SK-MEL-5 (cell line): ENCODE measurements at regions not wholly inside any gene's neighbourhood (a gene's known extent, or its start where the extent isn't known, plus 50 kb on each side); places are given as distances from the start of the nearest gene placed in this dataset.
A peak's percentile ranks its signal among the peaks of the same experiment; 100 is the strongest.

Experiments
- DNase-seq: peaks from one replicate; pipeline ENCODE4 v3.0.0-alpha.2; 2016; ENCODE audit warnings: low read depth, low spot score
- in situ Hi-C: cut with HindIII; loops from 2 replicates; pipeline ENCODE4 v1.10.0; 2016; ENCODE audit warnings: low sequenced_read_pairs, high pct_unique_total_duplicates, low pct_unique_long_range_greater_than_20kb

GRCh38 chr1:68378296-68379084 lies 71.3 kb downstream of the RPE65 start:
- in situ Hi-C loops, result no loop called here
- DNase-seq, result peak; percentile 34

DNA sequence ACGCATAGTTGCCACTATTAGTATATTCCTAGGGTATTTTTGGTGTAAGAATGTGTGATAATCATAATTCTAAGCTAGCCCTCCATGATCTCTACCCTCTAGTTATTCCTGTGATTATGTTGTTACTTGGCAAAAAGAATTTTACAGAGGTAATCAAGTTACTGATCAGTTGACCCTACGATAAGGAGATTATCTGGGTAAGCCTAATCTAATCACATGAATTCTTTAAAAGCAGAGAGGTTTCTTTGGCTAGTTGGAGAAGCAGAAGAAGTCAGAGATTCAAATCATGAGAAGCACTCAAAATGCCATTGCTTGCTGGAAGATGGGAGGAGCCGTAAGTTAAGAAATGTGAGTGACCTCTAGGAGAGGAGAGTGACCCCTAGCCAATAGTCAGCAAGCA lies 72.7 kb downstream of the RPE65 start:
- no peak for DNase-seq
- in situ Hi-C loops, result no loop called here

GRCh38 chr1:68376441-68376840 lies 73.3 kb downstream of the RPE65 start:
- DNase-seq, result no peak
- in situ Hi-C loops, result no loop called here

DNA sequence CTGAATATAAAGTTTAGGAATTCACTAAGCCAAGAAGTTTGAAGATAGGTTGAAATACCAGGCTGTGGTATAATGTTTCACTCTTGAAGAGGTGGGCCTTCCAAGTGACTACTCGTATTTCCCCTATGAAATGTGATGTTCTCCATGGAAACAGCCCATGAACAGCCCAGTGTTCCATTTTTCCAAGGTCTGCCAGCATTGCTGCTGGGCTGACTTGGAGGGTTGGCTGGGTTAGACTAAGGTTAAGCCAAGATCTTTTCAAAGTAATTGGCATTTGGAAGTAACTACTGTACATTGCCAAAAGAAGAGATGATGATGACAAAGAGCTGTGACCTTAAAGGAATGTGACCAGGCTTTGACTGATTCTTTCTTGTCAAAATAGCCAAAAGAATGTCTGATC lies 73.8 kb downstream of the RPE65 start:
- in situ Hi-C loops, result no loop called here
- no peak for DNase-seq

DNA sequence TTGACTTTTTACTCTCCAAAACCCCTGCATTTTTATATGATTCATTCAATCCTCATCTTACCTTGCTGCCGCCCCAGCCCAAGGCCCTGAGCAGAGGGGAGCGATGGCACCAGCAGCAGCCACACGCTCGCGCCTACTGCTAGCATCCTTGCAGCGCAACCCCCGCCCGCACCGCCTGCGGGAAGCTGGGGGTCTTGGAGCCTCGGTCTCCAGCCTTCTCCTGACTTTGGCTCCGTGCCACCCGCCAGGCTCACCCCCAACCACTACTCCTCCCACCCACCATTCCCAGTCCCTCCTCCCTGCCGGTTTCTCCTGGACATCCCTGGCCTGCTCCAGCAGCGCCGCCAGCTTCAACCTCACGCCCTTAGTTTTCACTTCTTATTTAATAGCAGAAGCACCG lies 76.6 kb downstream of the RPE65 start:
- no peak for DNase-seq
- in situ Hi-C loops, result no loop called here

DNA sequence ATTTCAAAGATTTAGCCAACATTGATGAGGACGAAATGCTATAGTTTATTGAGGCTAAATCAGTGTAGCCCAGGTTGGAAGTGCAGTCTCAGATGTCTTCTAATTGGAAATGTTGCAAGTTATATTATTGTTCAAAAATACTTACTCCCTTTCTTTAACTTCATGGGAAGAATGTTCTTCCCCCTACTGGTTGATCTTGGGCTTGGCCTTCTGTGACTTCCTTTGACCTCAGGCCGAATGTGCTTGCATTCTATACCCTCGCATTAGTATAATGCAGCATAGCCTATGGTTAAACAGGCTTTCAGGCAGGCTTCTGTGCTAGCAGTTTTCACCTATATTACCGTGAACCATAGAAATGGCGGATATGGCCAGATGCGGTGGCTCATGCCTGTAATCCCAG lies 77.3 kb downstream of the RPE65 start:
- in situ Hi-C loops, result no loop called here
- DNase-seq, result no peak

DNA sequence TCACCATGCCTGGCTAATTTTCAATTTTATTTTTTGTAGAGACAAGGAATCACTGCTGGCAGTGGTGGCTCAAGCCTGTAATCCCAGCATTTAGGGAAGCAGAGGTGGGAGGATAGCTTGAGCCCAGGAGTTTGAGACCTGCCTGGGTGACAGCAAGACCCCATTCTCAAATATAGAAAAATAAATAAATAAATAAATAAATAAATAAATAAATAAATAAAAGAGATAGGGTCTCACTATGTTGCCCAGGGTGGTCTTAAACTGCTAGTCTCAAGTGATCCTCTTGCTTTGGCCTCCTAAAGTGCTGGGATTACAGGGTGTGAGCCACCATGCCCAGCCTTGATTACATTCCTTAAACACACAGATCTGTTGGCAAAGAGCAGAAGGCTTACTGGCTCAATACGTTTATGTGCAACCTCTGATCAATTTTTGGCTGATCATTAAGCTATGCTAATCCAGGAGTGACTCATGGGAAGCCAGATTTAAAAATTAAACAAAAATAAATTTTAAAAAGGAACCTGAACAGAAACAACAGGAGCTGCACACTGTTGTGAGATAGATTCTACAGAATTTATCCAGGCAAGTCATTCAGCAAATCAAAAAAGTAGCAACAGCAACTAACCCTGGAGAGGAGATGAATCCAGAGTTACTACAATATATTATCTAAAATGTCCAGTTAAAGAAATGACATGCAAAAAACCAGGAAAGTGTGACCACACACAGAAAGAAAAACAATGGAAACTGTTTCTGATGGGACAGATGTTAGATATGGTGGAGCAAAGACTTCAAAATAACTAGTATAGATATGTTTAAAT lies 79.4 kb downstream of the RPE65 start:
- in situ Hi-C loops, result no loop called here
- no peak for DNase-seq

DNA sequence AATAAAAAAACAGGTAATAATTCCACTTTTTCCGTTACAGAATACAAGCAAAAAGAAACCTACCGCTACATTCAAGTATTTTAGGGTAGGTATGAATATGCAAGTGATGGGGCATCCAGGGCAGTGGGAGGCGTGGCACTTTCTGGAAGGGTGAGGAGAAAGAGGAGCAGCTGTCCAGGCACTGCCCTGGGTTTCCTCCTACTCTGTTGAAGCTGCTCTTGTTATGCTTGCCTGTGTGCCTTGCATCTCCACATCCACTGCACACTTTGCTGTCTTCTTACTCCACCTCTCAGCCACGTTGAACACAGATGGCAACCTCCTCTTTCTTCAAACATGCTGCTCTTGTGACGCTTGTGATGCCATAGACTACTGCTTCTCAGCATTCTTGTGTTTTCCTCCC lies 83.2 kb downstream of the RPE65 start:
- DNase-seq, result no peak
- in situ Hi-C loops, result no loop called here

DNA sequence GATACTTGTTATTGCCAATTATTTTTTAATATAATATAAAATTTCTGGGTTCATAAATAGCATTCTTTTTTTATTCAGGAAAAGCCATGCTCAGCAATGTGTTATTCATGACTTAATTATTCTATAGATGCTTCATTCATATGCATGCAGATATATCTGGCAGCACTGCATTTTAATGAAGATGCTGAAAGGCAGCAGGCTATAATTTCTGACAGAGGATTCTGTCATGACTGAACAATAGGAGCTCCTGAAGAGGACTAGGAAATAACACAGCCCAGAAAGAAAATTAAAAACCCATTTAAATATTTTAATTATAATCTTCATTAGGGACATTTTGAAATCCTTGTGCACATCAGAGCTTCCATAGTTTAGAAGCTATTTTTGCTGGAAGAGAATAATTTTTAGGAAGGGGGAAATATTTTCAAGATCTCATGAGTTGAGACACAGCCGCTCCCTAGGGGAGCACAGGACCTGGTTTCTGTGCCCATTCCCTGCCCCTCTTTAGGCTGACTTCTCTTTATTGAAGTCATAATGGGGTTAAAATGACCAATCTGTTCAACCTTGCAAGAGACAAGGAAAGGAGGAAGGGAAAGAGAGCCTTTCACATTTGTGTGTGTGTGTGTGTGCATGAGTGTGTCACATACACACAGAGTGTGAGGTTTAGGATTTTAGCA lies 83.9 kb downstream of the RPE65 start:
- in situ Hi-C loops, result no loop called here

DNA sequence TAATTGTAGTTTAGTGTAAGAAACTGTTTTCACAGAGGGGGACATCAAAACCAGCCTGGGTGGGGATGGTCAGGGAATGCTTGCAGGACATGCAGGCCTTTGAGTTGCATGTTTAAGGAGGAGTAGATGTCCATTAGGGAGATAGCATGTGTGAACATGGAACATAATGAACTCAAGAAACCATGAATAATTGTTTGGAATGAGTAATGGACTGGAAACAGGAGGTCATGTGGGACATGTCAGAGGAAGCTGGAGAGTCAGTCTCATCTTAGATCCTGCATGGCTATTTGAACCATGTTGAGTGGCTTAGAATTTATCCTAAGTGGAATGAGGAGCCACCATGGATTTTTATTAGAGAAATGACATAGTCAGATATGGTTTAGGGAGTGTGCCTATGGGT lies 86.4 kb downstream of the RPE65 start:
- no peak for DNase-seq
- in situ Hi-C loops, result no loop called here

More for the DNA sequence above, 83.9 kb downstream of the RPE65 start:
- no peak for DNase-seq

GRCh38 chr1:68361346-68361910 lies 88.3 kb downstream of the RPE65 start:
- in situ Hi-C loops, result no loop called here
- no peak for DNase-seq

GRCh38 chr1:68359045-68359444 lies 90.7 kb downstream of the RPE65 start:
- DNase-seq, result no peak
- in situ Hi-C loops, result no loop called here

- in situ Hi-C loops, result no loop called here
- no peak for DNase-seq
Measured at GRCh38 chr1:68358439-68358838, 91.3 kb downstream of the RPE65 start.

DNA sequence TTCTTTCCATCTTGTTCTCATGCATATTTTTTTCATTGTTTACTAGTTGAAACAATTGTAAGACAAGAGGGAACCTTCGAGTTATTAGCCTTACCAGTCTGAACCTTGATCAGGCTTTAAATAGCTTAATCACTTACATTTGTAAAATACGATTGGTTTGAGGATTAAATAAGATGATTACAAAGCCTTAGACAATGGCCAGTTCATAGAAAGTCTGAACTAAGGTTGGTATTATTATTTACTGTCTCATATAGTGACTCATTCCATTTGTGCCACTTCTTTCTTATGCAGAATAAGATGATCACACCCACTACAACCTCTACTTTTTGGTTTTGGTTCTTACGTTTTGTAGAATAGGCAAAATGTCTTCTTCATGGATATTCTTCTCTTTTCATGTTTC lies 94.1 kb downstream of the RPE65 start:
- DNase-seq, result no peak
- in situ Hi-C loops, result no loop called here

DNA sequence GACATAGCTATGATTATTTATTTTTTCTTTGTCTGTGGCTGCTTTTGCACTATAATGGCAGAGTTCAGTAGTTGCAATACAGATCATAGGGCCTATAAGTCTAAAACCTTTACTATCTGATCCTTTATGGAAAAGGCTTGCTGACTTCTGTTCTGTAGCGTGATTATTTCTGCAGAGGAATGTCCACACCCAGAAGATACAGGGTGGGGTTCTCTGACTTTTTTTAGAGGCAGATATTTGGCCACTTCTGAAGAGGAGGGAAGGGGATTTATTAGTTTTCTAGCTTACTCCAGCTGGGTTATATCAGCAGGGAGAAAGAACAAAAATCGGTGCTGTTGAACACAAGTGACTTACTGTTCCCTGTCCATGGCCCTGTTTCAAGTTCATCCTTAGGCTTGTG lies 97.6 kb downstream of the RPE65 start:
- in situ Hi-C loops, result no loop called here
- no peak for DNase-seq

DNA sequence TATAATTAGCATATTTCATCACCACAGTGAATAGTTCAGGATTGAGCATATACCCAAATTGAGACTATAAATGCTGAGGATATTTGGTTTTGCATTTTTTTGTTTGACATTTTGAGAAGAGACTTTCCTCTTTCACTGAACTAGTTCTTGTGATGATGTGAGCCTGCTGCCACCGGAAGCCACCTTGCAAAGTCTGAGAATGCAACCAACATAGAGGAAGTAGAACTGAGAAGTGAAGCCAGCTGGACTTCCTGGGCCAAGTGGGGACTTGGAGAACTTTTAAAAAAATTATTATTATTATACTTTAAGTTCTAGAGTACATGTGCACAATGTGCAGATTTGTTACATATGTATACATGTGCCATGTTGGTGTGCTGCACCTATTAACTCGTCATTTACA lies 102.3 kb downstream of the RPE65 start:
- in situ Hi-C loops, result no loop called here

DNA sequence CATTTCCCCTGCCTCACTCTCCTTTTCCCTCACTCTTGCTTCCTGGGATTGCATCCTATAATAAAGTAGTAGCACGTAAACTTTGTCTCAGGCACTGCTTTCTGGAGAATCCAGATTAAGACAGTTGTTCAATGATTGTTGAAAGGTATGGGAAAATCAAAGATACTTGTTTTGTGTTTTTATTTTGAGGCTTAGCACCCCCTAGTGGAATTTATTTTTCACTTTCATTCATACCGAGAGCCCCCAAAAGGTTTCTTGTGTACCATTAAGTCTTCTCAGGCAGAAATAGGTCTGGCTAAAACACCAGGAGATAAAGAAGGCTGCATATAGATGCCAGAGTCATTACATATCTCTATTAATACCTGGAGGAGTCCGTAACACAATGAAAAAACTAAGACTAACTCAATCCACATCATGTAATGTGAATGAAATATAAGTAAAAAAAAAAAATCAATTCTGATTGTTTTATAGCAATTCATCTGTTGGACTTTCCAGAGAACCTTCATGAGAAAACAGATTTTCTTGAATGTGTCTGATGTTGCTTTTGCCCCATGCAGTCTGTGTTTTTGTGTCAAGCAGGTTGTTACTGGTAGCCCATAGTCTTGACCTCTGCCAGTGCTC lies 103.5 kb downstream of the RPE65 start:
- DNase-seq, result peak; percentile 51

More for the DNA sequence above, 102.3 kb downstream of the RPE65 start:
- no peak for DNase-seq

GRCh38 chr1:68344208-68344607 lies 105.5 kb downstream of the RPE65 start:
- no peak for DNase-seq
- in situ Hi-C loops, result no loop called here

More for the DNA sequence above, 103.5 kb downstream of the RPE65 start:
- in situ Hi-C loops, result no loop called here
